Mononuclear cell (primary cell): ENCODE measurements at regions not wholly inside any gene's neighbourhood (a gene's known extent, or its start where the extent isn't known, plus 50 kb on each side); places are given as distances from the start of the nearest gene placed in this dataset.

Source experiments
- H3K27me3 ChIP-seq: 2 replicates; pipeline ENCODE4 v1.6.0; 2011; ENCODE audit warnings: low read length, control low read depth; ENCODE audit not compliant: insufficient read depth
- H3K4me1 ChIP-seq: 2 replicates; pipeline ENCODE4 v1.5.1; 2011; ENCODE audit warnings: mild to moderate bottlenecking, low read length, control low read depth; ENCODE audit not compliant: insufficient read depth
- H3K4me3 ChIP-seq: 2 replicates; pipeline ENCODE4 v1.5.1; 2011; ENCODE audit warnings: mild to moderate bottlenecking, low read length, moderate library complexity
- H3K9me3 ChIP-seq: 2 replicates; pipeline ENCODE4 v1.5.1; 2011; ENCODE audit warnings: low read depth, mild to moderate bottlenecking, control low read depth, low read length

GRCh38 chr1:201672685-201673084, 133.8 kb downstream of the NAV1 start:
- peaks cover 12% of the 10 kb centered on the region for H3K4me1 ChIP-seq
- H3K9me3 ChIP-seq: no peaks in the 10 kb centered on the region
- H3K27me3 ChIP-seq: no peaks in the 10 kb centered on the region
- H3K4me3 ChIP-seq: no peak overlapping the region

GRCh38 chr1:201673093-201673492, 134.2 kb downstream of the NAV1 start:
- Histone ChIP-seq H3K4me3 (no peak overlapping the region), H3K27me3 (no peaks in the 10 kb centered on the region), H3K4me1 (peaks cover 12% of the 10 kb centered on the region), H3K9me3 (no peaks in the 10 kb centered on the region)

GRCh38 chr1:201673915-201674314, 135.0 kb downstream of the NAV1 start:
- Histone ChIP-seq H3K4me3 (no peak overlapping the region), H3K9me3 (no peaks in the 10 kb centered on the region), H3K27me3 (no peaks in the 10 kb centered on the region)

GRCh38 chr1:201675143-201675542, 136.2 kb downstream of the NAV1 start:
- Histone ChIP-seq H3K9me3 (no peaks in the 10 kb centered on the region), H3K4me1 (peaks cover 12% of the 10 kb centered on the region), H3K4me3 (no peak overlapping the region), H3K27me3 (no peaks in the 10 kb centered on the region)

More at GRCh38 chr1:201673915-201674314, 135.0 kb downstream of the NAV1 start:
- H3K4me1 ChIP-seq: peaks cover 12% of the 10 kb centered on the region

GRCh38 chr1:201676197-201676596, 137.3 kb downstream of the NAV1 start:
- Histone ChIP-seq H3K9me3 (no peaks in the 10 kb centered on the region), H3K4me1 (peaks cover 12% of the 10 kb centered on the region), H3K4me3 (no peak overlapping the region), H3K27me3 (no peaks in the 10 kb centered on the region)

GRCh38 chr1:201676641-201677040, 137.7 kb downstream of the NAV1 start:
- H3K4me3 ChIP-seq: no peak overlapping the region
- H3K27me3 ChIP-seq: no peaks in the 10 kb centered on the region
- no peaks in the 10 kb centered on the region for H3K9me3 ChIP-seq
- H3K4me1 ChIP-seq: peaks cover 12% of the 10 kb centered on the region

GRCh38 chr1:201678264-201679101, 139.6 kb downstream of the NAV1 start:
- Histone ChIP-seq H3K9me3 (no peaks in the 10 kb centered on the region), H3K4me3 (no peak overlapping the region), H3K27me3 (no peaks in the 10 kb centered on the region), H3K4me1 (peaks cover 12% of the 10 kb centered on the region)

GRCh38 chr1:201681375-201681774, 142.4 kb downstream of the NAV1 start:
- H3K27me3 ChIP-seq: no peaks in the 10 kb centered on the region

GRCh38 chr1:201682964-201683363, 144.0 kb downstream of the NAV1 start:
- Histone ChIP-seq H3K27me3 (no peaks in the 10 kb centered on the region), H3K4me3 (no peak overlapping the region), H3K4me1 (peaks cover 4% of the 10 kb centered on the region), H3K9me3 (no peaks in the 10 kb centered on the region)

More at GRCh38 chr1:201681375-201681774, 142.4 kb downstream of the NAV1 start:
- Histone ChIP-seq H3K4me3 (no peak overlapping the region), H3K4me1 (peaks cover 2% of the 10 kb centered on the region), H3K9me3 (no peaks in the 10 kb centered on the region)

- no peaks in the 10 kb centered on the region for H3K27me3 ChIP-seq
- no peaks in the 10 kb centered on the region for H3K9me3 ChIP-seq
- peaks cover 4% of the 10 kb centered on the region for H3K4me1 ChIP-seq
- H3K4me3 ChIP-seq: no peak overlapping the region
These were observed 144.5 kb downstream of the NAV1 start for GRCh38 chr1:201683397-201683796.

- Histone ChIP-seq H3K4me3 (no peak overlapping the region), H3K9me3 (no peaks in the 10 kb centered on the region), H3K4me1 (peaks cover 4% of the 10 kb centered on the region), H3K27me3 (no peaks in the 10 kb centered on the region)
These were observed 143.5 kb upstream of the IPO9 start for GRCh38 chr1:201685485-201685884.

GRCh38 chr1:201686714-201687455, 142.1 kb upstream of the IPO9 start:
- Histone ChIP-seq H3K27me3 (no peaks in the 10 kb centered on the region), H3K9me3 (no peaks in the 10 kb centered on the region), H3K4me1 (peaks cover 4% of the 10 kb centered on the region), H3K4me3 (no peak overlapping the region)

GRCh38 chr1:201688514-201688913, 140.4 kb upstream of the IPO9 start:
- H3K9me3 ChIP-seq: no peaks in the 10 kb centered on the region
- peaks cover 4% of the 10 kb centered on the region for H3K4me1 ChIP-seq
- H3K27me3 ChIP-seq: no peaks in the 10 kb centered on the region
- H3K4me3 ChIP-seq: no peak overlapping the region

GRCh38 chr1:201689647-201690046, 139.3 kb upstream of the IPO9 start:
- no peak overlapping the region for H3K4me3 ChIP-seq
- peaks cover 4% of the 10 kb centered on the region for H3K4me1 ChIP-seq
- no peaks in the 10 kb centered on the region for H3K27me3 ChIP-seq
- H3K9me3 ChIP-seq: no peaks in the 10 kb centered on the region

GRCh38 chr1:201690528-201690927, 138.4 kb upstream of the IPO9 start:
- H3K27me3 ChIP-seq: no peaks in the 10 kb centered on the region
- no peak overlapping the region for H3K4me3 ChIP-seq
- peaks cover 4% of the 10 kb centered on the region for H3K4me1 ChIP-seq
- no peaks in the 10 kb centered on the region for H3K9me3 ChIP-seq
